Effector memory CD8-positive, alpha-beta T cell (primary cell): ENCODE measurements at regions not wholly inside any gene's neighbourhood (a gene's known extent, or its start where the extent isn't known, plus 50 kb on each side); places are given as distances from the start of the nearest gene placed in this dataset.
A peak's percentile ranks its signal among the peaks of the same experiment; 100 is the strongest.

Experiments used
- ATAC-seq: fragments of 150-1000 bp; cut with Tn5 transposase; replicated peaks from 2 replicates; pipeline ENCODE4 v1.10.0; 2021; ENCODE audit warnings: mild to moderate bottlenecking, moderate library complexity
- DNase-seq, 3 experiments: peaks; one replicate each; pipeline ENCODE4 v3.0.0; 2021
- H3K27ac Mint-ChIP-seq, 2 donors: one replicate each; pipeline ENCODE4 v1.8.0; 2022; ENCODE audit warnings: mild to moderate bottlenecking in 2 of 2, mixed read lengths in 2 of 2, moderate library complexity in 2 of 2
- H3K27me3 Mint-ChIP-seq, 2 donors: one replicate each; pipeline ENCODE4 v1.8.0; 2022; ENCODE audit warnings: mixed read lengths in 2 of 2
- H3K36me3 Mint-ChIP-seq: one replicate; pipeline ENCODE4 v1.8.0; 2022; ENCODE audit warnings: mild to moderate bottlenecking, moderate library complexity, mixed read lengths; ENCODE audit not compliant: insufficient read depth
- H3K4me1 Mint-ChIP-seq, 2 donors: one replicate each; pipeline ENCODE4 v1.8.0; 2022; ENCODE audit warnings: low read depth in 2 of 2, mixed read lengths in 2 of 2
- H3K4me3 Mint-ChIP-seq, 2 donors: one replicate each; pipeline ENCODE4 v1.8.0; 2022; ENCODE audit warnings: mild to moderate bottlenecking in 2 of 2, mixed read lengths in 2 of 2, moderate library complexity in 2 of 2
- H3K9me3 Mint-ChIP-seq, 2 donors: one replicate each; pipeline ENCODE4 v1.8.0; 2022; ENCODE audit warnings: mixed read lengths in 2 of 2

DNA sequence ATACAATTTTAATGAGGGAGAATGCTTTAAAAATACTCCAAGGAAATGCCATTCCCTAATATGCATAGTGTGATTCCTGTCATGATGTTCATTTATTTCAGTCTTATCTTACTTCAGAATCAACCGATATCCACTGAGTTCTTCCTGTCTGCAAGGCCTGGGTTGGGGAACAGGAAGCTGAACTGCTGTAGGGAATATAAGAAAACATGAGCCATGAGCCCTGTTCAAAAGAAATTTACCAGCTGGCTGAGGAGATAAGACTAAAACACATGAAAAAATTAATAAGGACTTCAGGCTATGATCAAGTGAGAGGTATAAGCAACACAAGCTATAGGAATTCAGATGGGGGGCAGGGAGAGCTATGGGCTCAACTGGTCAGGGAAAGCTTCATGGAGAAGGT, 184.7 kb downstream of the PLPP4 start:
- Mint-ChIP-seq H3K4me3 (no peak overlapping the region), H3K36me3 (no peaks in the 10 kb centered on the region), H3K9me3 (peaks cover 2 to 14% of the 10 kb centered on the region in 2 donors), H3K4me1 (peaks cover 0 to 3% of the 10 kb centered on the region in 2 donors), H3K27ac (no peak overlapping the region), H3K27me3 (no peaks in the 10 kb centered on the region)
- no peak for ATAC-seq
- no peak for DNase-seq

DNA sequence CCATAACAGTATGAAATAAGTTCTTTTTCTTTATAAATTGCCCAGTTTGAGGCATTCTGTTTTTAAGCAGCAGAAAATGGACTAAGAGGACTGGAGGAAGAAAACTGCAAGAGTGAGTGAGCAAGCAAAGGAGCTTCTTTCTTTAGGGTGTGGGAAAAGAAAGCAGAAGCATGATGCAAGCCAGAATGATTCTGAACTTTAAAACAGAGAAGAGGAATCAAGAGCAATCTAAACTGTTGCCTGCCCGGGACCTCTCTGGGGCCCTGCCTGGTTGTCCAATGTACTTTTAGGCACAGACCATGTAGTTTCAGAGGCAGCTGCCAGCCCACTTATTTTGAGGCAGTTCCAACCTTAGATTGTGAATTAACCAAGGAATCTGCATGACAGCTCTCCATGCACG, 186.3 kb downstream of the PLPP4 start:
- no peaks in the 10 kb centered on the region for H3K27me3 Mint-ChIP-seq

DNA sequence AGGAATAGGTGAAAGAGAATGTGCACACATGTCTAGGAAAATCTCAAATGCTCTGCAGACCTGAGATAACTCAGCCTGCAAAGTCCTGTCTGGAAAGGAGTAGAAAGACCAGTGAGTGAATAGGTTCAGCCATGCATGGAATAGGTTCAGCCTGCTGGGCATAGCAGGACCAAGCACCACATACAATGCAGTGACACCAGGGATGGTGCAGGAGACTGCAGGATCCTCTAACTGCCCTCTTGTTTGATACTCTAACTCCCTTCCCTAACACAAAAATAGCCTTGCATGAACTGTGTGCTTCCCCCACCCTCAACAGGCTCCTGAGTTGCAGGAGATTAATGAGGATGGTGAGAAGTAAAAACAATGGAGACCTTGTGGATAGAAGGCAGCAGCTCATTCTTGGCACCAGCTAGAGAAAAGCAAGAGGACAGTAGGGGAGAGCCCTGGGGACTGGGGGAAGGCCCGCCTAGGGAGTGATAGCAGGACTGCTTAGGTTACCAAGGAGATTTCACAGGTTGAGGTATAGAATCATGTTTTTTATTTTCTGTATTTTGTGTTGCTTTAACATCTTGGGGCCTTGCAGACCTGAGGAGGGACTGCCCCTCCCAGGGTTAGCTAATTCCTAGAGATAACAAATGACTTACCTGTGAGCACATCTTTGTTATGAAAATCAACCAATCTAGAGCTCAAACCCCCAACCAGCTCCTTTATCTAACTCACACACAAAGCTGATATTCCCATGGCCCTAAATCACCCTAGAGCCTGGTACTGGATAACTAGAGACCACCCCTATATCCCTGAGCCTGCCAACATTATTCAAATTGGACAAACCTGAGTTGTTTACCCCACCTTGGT, 187.8 kb downstream of the PLPP4 start:
- Mint-ChIP-seq H3K9me3 (peaks cover 0 to 14% of the 10 kb centered on the region in 2 donors), H3K4me3 (no peak overlapping the region), H3K4me1 (peaks cover 0 to 3% of the 10 kb centered on the region in 2 donors), H3K36me3 (no peaks in the 10 kb centered on the region), H3K27me3 (no peaks in the 10 kb centered on the region), H3K27ac (no peak overlapping the region)
- no peak for ATAC-seq
- no peak for DNase-seq

More for the DNA sequence above, 186.3 kb downstream of the PLPP4 start:
- Mint-ChIP-seq H3K36me3 (no peaks in the 10 kb centered on the region), H3K4me1 (peaks cover 0 to 3% of the 10 kb centered on the region in 2 donors), H3K27ac (no peak overlapping the region), H3K4me3 (no peak overlapping the region), H3K9me3 (peaks cover 2 to 14% of the 10 kb centered on the region in 2 donors)
- ATAC-seq (no peak), DNase-seq (no peak)

DNA sequence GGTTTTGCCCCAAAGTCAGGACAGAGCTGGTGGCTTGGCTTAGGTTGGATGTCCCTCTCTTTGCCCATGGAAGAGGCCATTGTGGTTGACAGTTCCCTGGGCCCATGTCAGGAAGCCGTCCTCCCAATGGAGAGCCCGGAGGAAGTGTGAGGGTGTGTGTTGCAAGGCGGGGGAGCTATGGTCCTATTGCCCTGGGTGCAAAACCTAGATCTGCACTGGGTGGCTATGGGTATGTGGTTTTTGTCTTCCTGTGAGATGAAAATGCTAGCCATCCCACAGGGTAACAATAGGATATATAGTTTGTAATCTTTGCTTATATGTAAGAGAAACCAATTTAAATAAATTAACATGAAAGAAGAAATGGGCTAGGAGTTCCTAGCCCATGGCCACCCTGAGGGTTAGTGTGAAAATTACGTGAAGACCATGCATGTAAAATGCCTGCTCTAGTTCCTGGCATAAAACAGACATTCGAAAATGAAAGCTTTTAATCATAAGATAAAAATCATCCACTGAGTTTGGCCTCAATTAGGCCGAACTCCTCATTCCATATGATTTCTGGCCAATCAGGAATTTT, 189.2 kb downstream of the PLPP4 start:
- H3K36me3 Mint-ChIP-seq = no peaks in the 10 kb centered on the region
- DNase-seq (no peak), ATAC-seq (no peak)
- H3K4me3 Mint-ChIP-seq = no peak overlapping the region
- H3K9me3 Mint-ChIP-seq = peaks cover 0 to 7% of the 10 kb centered on the region in 2 donors
- peak overlapping the region in 1 of 2 donors; percentile 41 for H3K27ac Mint-ChIP-seq
- no peaks in the 10 kb centered on the region for H3K27me3 Mint-ChIP-seq
- peaks cover 0 to 1% of the 10 kb centered on the region in 2 donors for H3K4me1 Mint-ChIP-seq

DNA sequence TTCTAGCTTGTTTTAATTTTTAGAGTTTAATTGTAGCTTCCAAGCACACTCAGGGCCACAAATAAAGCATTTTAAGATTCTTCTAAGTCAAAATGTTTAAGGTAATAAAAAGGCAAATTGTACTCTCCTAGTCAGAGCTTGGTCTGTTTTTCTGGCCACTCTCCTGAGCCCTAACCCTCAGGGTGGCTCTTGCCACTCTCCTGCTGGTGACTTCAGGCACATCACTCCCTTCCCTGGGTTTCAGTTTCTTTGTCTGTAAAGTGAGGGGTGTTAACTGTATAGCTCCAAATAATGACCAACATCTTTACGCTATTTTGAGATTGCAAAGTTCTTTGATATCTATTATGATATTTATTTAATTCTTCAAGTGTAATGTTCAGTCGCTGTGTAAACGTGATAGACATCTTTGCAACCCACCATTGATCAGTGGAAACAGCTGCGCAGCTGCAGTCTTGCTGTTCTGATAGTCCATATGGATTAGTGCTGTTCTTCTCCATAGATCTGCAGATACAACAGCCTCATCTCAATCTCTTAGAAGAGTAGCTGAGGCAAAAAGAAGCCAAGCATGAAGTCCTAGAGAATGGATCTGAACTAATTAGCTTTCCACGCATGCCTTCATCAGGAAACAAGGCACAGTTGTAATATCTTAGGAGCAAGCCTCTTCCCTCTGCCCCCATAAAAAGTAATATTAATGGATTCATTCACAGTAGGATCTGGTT, 189.9 kb downstream of the PLPP4 start:
- DNase-seq (no peak), ATAC-seq (no peak)
- no peak overlapping the region for H3K4me3 Mint-ChIP-seq
- no peaks in the 10 kb centered on the region for H3K36me3 Mint-ChIP-seq
- H3K9me3 Mint-ChIP-seq = peaks cover 0 to 5% of the 10 kb centered on the region in 2 donors
- peak overlapping the region in 1 of 2 donors; percentile 41 for H3K27ac Mint-ChIP-seq
- no peaks in the 10 kb centered on the region for H3K27me3 Mint-ChIP-seq
- H3K4me1 Mint-ChIP-seq = peaks cover 0 to 1% of the 10 kb centered on the region in 2 donors

DNA sequence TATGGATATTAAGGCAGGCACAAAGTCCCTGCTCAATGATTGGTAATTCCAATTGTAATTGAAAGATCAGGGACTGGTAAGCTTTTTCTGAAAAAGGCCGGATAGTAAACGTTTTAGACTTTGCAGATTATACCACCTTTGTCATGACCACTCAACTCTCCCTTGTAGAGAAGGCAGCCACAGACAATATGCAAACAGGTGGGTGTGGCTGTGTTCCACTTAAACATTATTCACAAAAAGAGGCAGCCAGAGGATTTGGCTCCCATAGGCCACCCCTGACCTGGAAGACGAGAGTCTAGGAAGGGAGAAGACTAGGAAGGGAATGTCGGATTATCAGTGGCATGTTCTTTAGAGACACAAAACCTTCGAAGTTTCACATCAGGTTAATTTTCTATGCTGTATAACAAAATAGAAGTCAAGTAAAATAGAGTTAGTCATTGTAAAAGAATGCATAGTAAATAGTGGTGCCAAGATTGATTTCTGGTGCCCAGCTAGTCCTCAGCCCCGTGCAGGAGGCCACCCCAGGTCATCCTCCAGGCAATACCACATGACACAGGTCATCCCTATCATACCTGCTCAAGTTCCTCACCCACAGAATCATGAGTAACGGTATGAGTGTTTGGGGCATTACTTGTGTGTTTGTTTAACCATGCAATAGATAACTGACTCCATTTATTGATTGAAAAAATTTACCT, 193.8 kb downstream of the PLPP4 start:
- H3K27me3 Mint-ChIP-seq = no peaks in the 10 kb centered on the region
- ATAC-seq = no peak
- no peak overlapping the region for H3K4me3 Mint-ChIP-seq

DNA sequence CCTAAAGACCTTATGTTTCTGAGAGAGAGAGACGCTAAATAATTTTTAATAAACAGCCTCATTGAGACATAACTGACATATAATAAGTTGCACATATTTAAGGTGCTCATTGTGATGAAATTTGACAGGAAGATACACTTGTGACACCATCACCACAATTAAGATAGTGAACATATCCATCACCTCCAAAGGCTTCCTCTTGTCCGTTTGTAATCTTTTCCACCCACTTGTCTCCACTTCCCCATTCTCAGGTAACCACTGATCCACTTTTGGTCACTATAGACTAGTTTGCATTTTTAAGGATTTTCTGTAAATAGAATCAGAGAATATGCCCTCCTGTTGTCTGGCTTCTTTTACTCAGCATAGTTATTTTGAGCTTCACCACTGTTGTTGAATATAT, 195.1 kb upstream of the WDR11 start:
- no peak overlapping the region for H3K27ac Mint-ChIP-seq
- DNase-seq (no peak), ATAC-seq (no peak)
- peaks cover 7 to 13% of the 10 kb centered on the region in 2 donors for H3K27me3 Mint-ChIP-seq
- H3K4me1 Mint-ChIP-seq = no peaks in the 10 kb centered on the region
- no peak overlapping the region for H3K4me3 Mint-ChIP-seq
- H3K36me3 Mint-ChIP-seq = no peaks in the 10 kb centered on the region
- no peaks in the 10 kb centered on the region for H3K9me3 Mint-ChIP-seq

More for the DNA sequence above, 193.8 kb downstream of the PLPP4 start:
- H3K27ac Mint-ChIP-seq = no peak overlapping the region
- no peak for DNase-seq
- no peaks in the 10 kb centered on the region for H3K9me3 Mint-ChIP-seq
- no peaks in the 10 kb centered on the region for H3K4me1 Mint-ChIP-seq
- H3K36me3 Mint-ChIP-seq = no peaks in the 10 kb centered on the region

DNA sequence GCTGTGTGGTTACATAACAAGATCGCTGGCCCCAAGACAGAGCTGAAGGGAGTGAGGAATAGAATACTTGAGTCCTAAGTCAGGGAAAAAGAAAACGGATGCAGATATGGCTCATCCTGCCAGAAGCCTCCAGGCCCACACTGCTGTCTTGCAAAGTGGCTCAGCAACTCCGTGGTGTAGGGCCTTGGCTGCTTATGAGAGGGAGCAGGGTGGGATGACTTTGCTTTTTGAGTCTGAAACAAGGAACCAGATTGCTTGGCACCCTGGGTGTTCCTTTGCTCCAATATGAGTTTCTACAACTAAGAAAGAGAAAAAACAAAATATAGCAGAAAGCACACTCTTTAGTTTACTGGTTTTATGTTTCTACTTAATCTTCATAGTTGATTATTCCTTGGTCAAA, 193.8 kb upstream of the WDR11 start:
- ATAC-seq = no peak
- Mint-ChIP-seq H3K4me1 (no peaks in the 10 kb centered on the region), H3K36me3 (no peaks in the 10 kb centered on the region), H3K27me3 (peaks cover 7 to 13% of the 10 kb centered on the region in 2 donors), H3K9me3 (no peaks in the 10 kb centered on the region), H3K4me3 (no peak overlapping the region), H3K27ac (no peak overlapping the region)
- DNase-seq = no peak

DNA sequence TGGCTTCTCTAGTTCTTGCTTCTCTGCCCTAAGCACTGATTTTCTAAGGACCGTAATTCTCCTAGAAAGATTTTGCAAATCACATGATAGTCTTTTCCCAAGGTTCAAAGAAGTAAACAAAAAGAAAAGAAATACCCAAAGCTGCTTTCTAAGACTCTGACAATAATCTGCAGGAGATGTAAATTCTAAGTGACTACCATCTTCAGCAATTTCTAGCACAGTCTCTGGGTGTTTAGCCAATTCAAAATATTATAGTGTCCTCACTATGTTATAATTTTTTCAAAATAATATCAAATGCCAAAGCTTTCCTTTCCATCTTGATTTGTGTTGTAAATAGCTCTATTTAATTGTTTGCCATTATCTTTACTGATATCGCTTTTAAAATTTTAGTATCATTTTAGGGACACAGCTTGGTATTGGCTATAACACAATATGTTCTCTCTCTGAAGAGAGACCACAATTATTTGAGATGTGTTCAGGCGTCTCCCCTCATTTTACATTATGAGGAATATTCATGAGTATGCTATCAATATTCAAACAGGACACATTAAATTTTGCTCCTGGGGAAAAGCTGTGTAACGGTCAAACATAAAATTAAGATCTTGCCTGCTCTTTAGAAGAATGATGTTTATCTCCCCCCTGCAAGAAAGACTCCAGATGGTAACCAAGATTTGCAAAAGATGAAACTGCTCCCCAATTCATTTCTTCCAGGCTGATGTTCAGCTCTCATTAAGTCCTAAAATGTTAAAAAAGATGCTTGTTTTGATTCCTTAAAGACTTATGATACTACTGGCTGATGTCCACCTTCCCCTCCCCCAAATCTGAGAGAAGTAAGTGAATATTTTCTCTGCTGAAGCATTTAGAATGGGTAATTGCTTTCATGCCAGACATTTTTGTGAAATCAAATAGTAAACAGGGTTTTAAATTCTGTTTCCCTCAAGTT, 191.9 kb upstream of the WDR11 start:
- no peaks in the 10 kb centered on the region for H3K36me3 Mint-ChIP-seq
- peaks cover 7 to 13% of the 10 kb centered on the region in 2 donors for H3K27me3 Mint-ChIP-seq
- H3K4me3 Mint-ChIP-seq = no peak overlapping the region
- H3K9me3 Mint-ChIP-seq = no peaks in the 10 kb centered on the region
- ATAC-seq (no peak), DNase-seq (no peak)
- H3K27ac Mint-ChIP-seq = no peak overlapping the region
- no peaks in the 10 kb centered on the region for H3K4me1 Mint-ChIP-seq

DNA sequence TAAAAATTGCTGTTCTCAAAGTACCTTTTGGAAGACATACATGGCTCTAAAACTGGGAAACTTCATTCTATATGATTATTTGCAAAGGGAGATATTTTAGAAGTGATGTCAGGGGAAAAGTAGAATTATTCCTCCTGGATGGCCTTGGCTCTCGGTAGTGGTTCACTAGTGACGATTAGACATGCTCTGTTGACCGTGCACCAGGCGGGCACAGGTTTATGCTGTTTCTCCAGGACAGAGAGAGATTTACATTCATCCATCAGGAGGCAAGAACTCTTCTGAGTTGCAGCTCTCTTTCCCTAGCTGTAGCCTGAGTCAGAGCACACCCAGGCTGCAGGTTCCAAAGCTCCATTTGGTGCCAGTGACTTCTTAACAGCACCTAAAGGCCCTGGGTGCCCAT, 184.9 kb upstream of the WDR11 start:
- no peaks in the 10 kb centered on the region for H3K36me3 Mint-ChIP-seq
- H3K27me3 Mint-ChIP-seq = peaks cover 0 to 5% of the 10 kb centered on the region in 2 donors
- H3K4me3 Mint-ChIP-seq = no peak overlapping the region
- H3K4me1 Mint-ChIP-seq = no peaks in the 10 kb centered on the region
- no peaks in the 10 kb centered on the region for H3K9me3 Mint-ChIP-seq
- H3K27ac Mint-ChIP-seq = no peak overlapping the region
- DNase-seq = no peak
- no peak for ATAC-seq

DNA sequence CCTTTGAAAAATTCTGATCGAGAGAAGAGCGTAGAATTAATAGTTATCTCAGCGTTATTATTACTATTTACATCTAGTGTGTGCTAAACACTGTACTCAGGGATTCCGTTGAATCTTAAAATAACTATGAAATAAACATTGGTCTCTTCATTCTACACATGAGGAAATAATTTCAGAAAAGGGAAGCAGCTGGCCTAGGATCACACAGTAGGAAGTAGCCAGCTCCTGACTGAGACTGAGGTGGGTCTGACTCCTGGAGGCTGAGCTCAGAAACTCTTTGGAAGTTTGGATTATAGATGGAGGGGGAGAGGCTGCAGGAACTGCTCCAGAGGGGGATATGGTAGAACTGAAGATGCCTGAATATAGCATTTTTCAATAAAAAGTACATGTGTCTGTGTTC, 183.9 kb upstream of the WDR11 start:
- no peak overlapping the region for H3K27ac Mint-ChIP-seq
- peaks cover 0 to 5% of the 10 kb centered on the region in 2 donors for H3K27me3 Mint-ChIP-seq
- no peaks in the 10 kb centered on the region for H3K36me3 Mint-ChIP-seq
- ATAC-seq = no peak
- H3K4me3 Mint-ChIP-seq = no peak overlapping the region
- no peaks in the 10 kb centered on the region for H3K9me3 Mint-ChIP-seq
- DNase-seq = no peak
- H3K4me1 Mint-ChIP-seq = no peaks in the 10 kb centered on the region

DNA sequence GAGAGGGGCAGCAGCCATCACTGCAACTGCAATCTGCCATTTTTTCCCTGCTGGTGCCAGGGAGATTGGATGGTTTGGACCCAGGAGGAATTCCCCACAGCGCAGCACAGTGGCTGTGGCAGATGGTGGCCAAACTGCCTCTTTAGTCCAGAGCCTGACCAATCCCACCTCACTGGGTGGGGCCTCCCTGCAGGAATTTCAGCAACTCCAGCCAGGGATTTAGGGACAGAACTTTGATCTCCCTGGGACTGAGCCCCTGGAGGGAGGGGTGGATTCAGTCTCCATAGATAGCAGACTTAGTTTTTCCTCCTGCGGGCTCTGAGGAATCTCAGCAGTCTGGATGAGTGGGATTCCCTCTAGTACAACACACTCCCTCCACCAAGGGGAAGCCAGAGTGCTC, 179.7 kb upstream of the WDR11 start:
- DNase-seq = no peak
- Mint-ChIP-seq H3K27ac (no peak overlapping the region), H3K4me1 (no peaks in the 10 kb centered on the region), H3K4me3 (no peak overlapping the region), H3K9me3 (peaks cover 2 to 14% of the 10 kb centered on the region in 2 donors), H3K36me3 (no peaks in the 10 kb centered on the region), H3K27me3 (peaks cover 0 to 4% of the 10 kb centered on the region in 2 donors)
- ATAC-seq = no peak
